Body of pancreas (tissue), 4 donors: ENCODE measurements at regions not wholly inside any gene's neighbourhood (a gene's known extent, or its start where the extent isn't known, plus 50 kb on each side); places are given as distances from the start of the nearest gene placed in this dataset.

Experiments
- CTCF ChIP-seq, 7 experiments: fragments of 450-650 bp in 4 of 7; fragments of 200-600 bp in 3 of 7; sonication (generic) in 3 of 7; IDR thresholded peaks; one replicate each; pipeline ENCODE4 v1.5.1; 2016 to 2019; ENCODE audit warnings: antibody characterized with exemption in 7 of 7
- POLR2A ChIP-seq, 3 donors: fragments of 450-650 bp; IDR thresholded peaks; one replicate each; pipeline ENCODE4 v1.6.1; 2016; ENCODE audit warnings: antibody characterized with exemption in 3 of 3, mild to moderate bottlenecking in 2 of 3

GRCh38 chr15:31503758-31504461 lies 177.3 kb downstream of the KLF13 start:
- TF ChIP-seq CTCF (IDR thresholded peaks at IDR 0.05) (no peak), POLR2A (IDR thresholded peaks at IDR 0.05) (no peak)
